ENCODE measurements at regions not wholly inside any gene's neighbourhood (a gene's known extent, or its start where the extent isn't known, plus 50 kb on each side); places are given as distances from the start of the nearest gene placed in this dataset.

GRCh38 chr13:39820606-39821005 is 165.1 kb downstream of the COG6 start:
- TF ChIP-seq CTCF (IDR thresholded peaks at IDR 0.05) = no peak
- no peak for TF ChIP-seq POLR2A (IDR thresholded peaks at IDR 0.05)
- no peak for DNase-seq
- H3K9me3 ChIP-seq = no peaks in the 10 kb centered on the region
- no peaks in the 10 kb centered on the region for H3K4me1 ChIP-seq
- H3K4me3 ChIP-seq = no peak overlapping the region
- H3K27me3 ChIP-seq = no peaks in the 10 kb centered on the region
- no peaks in the 10 kb centered on the region for H3K36me3 ChIP-seq
- no peak overlapping the region for H3K27ac ChIP-seq

- no peaks in the 10 kb centered on the region for H3K9me3 ChIP-seq
- no peak overlapping the region for H3K4me3 ChIP-seq
- no peak overlapping the region for H3K27ac ChIP-seq
- no peak for DNase-seq
- H3K27me3 ChIP-seq = no peaks in the 10 kb centered on the region
- H3K4me1 ChIP-seq = no peaks in the 10 kb centered on the region
- H3K36me3 ChIP-seq = no peaks in the 10 kb centered on the region
- TF ChIP-seq POLR2A (IDR thresholded peaks at IDR 0.05) (no peak), CTCF (IDR thresholded peaks at IDR 0.05) (no peak)
Observed at GRCh38 chr13:39821977-39822376, 166.5 kb downstream of the COG6 start.

GRCh38 chr13:39822437-39822836 is 167.0 kb downstream of the COG6 start:
- H3K4me3 ChIP-seq = no peak overlapping the region
- H3K36me3 ChIP-seq = no peaks in the 10 kb centered on the region
- H3K27me3 ChIP-seq = no peaks in the 10 kb centered on the region
- DNase-seq = no peak
- TF ChIP-seq CTCF (IDR thresholded peaks at IDR 0.05) = no peak
- no peak for TF ChIP-seq POLR2A (IDR thresholded peaks at IDR 0.05)
- H3K27ac ChIP-seq = no peak overlapping the region
- no peaks in the 10 kb centered on the region for H3K9me3 ChIP-seq
- H3K4me1 ChIP-seq = no peaks in the 10 kb centered on the region

- no peaks in the 10 kb centered on the region for H3K36me3 ChIP-seq
- H3K9me3 ChIP-seq = no peaks in the 10 kb centered on the region
- no peaks in the 10 kb centered on the region for H3K4me1 ChIP-seq
- H3K4me3 ChIP-seq = no peak overlapping the region
- no peak for DNase-seq
- H3K27me3 ChIP-seq = no peaks in the 10 kb centered on the region
- H3K27ac ChIP-seq = no peak overlapping the region
- TF ChIP-seq POLR2A (IDR thresholded peaks at IDR 0.05) = no peak
- TF ChIP-seq CTCF (IDR thresholded peaks at IDR 0.05) = no peak
Observed at GRCh38 chr13:39823063-39823713, 167.7 kb downstream of the COG6 start.

DNA sequence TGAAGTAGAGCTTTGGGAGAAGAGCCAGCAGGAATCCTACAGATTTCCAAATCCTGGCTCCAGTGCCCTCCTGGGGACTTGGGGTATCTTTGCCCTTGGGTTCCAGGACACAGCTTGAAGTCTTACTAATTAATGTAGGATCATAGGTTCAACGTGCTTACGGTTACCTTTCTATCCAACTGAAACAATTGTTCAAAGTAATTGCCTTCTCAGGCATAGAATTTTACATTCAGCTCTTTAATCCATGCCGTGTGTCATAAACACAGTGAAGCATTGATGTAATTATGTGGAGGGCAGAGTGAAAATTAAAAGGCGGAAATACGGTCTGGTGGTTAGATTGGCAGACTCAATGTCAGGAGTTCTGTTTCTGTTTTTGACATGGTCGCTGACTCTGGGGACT is 170.4 kb downstream of the COG6 start:
- Histone ChIP-seq H3K4me3 (no peak overlapping the region), H3K27me3 (no peaks in the 10 kb centered on the region), H3K4me1 (no peaks in the 10 kb centered on the region), H3K27ac (no peak overlapping the region), H3K36me3 (no peaks in the 10 kb centered on the region), H3K9me3 (no peaks in the 10 kb centered on the region)
- DNase-seq = no peak
- no peak for TF ChIP-seq CTCF (IDR thresholded peaks at IDR 0.05)
- no peak for TF ChIP-seq POLR2A (IDR thresholded peaks at IDR 0.05)

DNA sequence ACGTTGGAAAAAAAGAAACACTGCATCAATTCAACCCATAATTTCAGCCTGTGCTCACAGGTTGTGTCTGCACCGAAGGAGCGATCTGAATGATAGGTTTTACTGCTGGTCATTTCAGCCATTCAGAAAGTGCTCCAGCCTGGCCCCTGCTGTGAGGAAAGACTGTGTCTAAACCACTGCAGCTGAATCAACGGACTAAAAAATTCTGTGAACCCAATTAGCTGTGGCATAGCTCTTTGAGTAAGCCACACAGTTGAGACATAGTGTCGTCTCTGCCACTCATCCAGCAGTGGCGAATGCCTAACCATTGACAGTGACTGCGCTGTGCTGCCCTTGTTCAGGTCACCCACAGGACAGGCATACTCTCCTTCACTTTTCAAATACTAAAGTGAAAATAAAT is 179.8 kb downstream of the COG6 start:
- DNase-seq = no peak
- Histone ChIP-seq H3K27me3 (no peaks in the 10 kb centered on the region), H3K4me1 (no peaks in the 10 kb centered on the region), H3K4me3 (no peak overlapping the region), H3K9me3 (no peaks in the 10 kb centered on the region), H3K36me3 (no peaks in the 10 kb centered on the region), H3K27ac (no peak overlapping the region)
- TF ChIP-seq POLR2A (IDR thresholded peaks at IDR 0.05) (no peak), CTCF (IDR thresholded peaks at IDR 0.05) (no peak)

Measured in Peyer's patch (tissue), 4 donors.